Activated CD4-positive, alpha-beta T cell treated with anti-CD3 and anti-CD28 coated beads, Interleukin-2, amount 50 U/mL, for 16 hours (primary cell): ENCODE measurements at regions not wholly inside any gene's neighbourhood (a gene's known extent, or its start where the extent isn't known, plus 50 kb on each side); places are given as distances from the start of the nearest gene placed in this dataset.

Experiments
- DNase-seq: peaks from one replicate; pipeline ENCODE4 v3.0.0-alpha.2; 2020

DNA sequence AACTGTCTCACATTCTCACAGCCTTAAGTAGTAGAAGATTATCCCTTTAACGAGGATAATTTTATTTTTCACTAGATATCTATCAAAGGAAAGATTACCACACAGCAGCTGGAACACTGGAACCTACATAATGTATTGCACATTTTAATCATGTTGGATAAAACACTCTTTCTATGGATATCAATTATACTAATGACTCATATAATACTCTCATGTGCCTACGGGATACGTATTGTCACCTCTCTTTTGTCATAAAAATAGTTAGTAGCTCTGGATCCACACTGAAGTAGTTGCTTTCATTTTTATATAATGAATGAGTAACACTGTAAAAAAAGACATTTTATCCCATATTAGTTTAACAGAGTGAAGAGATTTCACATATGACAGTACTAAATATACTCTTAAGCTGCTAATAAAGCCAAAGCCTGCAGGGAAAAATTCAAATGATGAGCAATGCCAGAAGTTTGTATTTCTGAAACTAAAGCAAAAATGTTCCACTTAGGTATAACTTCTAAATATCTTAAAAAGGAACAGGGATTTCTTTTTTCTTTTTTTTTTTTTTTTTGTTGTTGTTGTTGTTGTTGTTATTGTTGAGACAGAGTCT is 408.7 kb upstream of the PKN2 start:
- DNase-seq = no peak

DNA sequence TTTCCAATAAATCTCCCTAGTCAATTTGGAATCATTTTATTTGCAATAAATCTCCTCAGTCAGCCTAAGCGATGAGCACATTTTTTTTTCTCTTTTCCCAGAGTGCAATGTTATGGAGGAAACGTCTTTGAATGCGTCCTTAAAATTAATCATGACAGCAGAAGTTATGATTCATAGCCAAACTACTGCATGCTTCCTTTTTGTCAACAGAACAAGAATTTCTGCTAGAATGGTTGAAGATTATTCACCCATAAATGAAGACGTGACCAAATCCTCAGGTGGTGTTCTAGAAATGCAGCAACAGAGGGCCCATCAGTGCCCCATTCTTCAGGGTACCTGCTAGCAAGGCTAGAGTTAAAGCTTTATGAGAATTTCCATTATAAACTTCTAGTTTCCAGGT is 407.9 kb upstream of the PKN2 start:
- peak; percentile 2 for DNase-seq

DNA sequence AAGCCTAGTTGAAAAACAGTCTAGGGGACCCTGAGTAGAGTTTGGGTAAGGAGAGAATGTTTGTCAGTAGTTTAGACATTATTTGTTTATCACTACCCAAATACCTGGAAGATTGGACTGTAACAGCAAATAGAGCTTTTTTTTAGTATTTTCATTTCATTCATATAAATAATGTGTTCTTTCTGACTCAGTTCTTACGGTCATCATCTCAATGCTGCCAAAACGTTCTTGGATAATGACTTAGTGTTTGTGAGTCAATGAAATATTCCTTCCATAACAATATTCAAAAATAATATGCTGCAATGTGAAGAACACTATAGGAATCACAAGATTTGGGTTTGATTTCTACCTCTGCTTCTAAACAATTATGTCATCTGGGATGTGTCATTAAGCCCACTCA is 400.0 kb upstream of the PKN2 start:
- DNase-seq = no peak

DNA sequence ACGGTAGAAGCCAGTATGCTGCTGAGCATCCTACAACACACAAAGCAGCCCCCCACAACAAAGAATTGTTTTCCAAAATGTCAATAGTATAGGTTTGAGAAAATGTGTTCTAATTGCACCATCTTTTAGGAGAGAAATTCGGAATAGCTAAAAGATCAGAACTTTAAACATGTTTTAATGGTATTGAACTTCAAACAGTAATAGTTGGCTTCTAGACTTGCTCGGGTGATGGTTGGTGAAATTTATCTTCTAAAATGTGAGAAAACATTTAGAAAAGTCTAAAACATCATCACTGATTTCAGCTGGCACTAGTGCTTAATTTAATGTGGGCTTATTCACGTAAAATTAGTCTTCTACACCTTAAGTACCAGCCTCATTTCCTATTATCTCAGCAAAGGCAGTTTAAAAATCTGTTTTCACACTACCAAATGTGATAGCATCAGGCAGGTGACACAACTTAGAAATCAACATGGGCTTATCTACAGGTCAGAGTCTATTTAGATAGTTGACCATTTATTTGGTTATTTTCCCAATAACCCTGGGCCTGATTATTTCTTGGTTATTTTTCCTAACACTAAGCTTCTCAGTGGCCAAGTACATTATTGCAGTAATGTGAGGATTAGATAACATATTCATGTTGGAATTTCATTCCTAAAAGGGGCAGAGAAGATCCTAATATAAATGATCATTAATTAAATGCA is 399.3 kb upstream of the PKN2 start:
- DNase-seq = no peak

DNA sequence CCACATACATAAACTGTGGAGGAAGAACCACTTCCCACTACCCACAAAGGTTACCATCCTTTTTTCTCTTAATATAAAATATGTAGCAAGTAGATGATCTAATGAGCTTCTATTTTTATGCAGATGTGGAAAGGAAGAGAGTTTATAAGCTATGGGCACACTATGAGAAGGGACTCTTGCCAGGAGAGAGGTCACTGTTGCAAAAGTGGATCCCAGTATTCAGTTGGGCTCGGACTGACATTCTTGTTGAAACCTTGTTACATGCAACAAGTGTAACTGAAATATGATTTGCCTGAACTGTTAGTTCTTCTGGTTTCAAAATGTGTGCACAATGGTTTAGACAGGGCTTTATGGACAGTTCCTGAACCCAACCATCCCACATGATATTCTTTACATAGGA is 397.4 kb upstream of the PKN2 start:
- DNase-seq = no peak

DNA sequence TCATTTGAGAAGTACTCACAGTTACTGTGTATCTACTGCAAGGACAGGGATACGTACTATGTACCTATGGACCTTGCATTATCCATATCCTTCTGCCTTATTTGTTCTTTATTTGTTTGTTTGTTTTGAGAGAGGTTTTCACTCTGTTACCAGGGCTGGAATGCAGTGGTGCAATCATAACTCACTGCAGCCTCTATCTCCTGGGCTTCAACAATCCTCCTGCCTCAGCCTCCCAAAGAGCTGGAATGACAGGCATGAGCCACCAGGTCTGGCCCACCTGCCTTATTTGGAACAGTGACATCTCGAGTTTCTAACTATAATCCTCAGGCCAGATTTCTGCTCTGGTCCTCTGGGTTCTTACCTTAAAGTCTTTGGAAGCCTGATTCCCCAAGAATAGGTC is 395.5 kb upstream of the PKN2 start:
- no peak for DNase-seq

DNA sequence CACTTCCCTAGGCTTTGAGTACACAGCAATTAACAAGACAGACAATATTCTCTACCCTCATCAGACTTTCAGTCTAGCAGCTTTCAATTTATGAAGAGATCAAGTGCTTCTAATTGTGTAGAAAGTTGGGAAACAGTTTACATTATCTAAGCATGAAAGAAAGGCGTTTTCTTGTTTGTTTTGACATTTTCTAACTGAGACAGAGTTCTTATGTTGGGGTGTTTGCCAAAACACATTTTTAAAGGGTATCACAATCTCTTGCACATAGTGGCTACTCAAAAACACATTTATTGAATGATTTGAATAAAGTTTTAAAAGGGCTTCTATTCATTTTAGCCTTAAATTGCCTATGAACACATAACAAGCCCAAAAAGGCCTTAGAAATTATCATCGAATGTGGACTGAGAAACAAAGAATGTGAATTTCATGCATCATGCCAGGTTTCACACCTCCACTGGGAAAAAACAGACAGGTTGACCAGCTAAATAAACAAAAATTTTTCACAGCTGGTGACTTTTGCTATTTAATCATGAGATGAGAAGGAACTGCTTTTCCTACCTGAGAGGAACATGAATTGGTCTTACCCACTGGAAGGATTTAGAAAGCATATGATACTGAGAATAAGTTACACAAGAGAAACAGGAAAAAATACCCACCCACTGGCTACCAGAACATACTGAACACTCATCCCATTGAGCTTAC is 394.5 kb upstream of the PKN2 start:
- DNase-seq = no peak

DNA sequence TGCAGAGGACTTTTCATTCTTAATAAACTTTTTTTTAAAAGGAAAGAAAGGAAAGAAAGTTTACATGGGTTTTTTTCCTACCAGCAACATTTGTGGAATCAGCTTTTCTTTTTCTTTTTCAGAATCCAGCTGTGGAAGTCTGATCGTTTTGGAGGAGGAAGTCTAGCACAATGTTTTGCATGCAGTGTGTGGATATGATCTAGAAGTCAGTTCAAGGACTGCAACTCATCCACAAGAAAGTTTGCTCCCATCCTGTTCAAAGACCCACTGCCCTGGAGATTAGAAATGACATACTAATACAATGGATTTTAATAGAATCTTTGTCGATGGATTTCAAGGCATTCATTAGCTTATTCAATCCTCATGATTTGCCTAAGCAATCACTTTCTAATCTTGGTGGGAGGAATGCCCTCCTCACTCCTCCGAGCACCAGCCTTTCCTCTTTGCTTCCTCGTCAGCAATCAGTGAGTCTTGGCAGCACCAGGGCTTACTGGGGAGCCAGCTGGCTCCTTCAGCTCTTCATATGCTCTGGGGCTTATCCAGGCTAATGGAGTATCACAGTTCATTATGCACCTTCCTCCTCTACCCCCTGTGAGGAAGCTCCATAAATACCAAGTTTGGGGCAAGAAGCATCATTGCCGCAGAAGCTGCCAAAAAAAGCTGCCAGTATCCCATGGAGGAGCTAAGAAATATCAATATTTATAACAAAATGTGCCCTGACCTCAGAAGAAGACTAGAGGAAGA is 392.3 kb upstream of the PKN2 start:
- DNase-seq = no peak

DNA sequence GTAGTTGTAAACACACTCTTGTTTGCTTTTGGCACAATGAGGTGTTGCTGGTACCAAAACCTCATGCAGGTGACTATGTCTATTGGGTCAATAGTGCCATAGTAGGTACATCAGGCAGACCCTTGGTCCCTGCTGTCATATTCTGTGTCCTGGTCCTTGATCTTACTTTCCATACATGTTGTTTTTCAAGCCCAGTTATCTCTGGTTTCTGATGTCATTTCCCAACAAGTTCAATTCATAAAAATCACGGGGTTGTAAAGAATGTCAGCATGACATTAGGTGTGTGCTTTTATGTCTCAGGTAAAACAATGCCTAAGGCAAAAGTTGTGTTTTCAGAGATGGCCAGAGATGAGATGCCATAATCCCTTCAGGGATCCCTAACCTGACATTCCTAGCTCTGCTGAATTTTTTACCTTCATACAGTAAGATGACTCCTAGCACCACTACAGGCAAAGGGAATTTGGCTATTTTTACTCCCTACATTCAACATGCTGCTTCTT is 390.3 kb upstream of the PKN2 start:
- no peak for DNase-seq

DNA sequence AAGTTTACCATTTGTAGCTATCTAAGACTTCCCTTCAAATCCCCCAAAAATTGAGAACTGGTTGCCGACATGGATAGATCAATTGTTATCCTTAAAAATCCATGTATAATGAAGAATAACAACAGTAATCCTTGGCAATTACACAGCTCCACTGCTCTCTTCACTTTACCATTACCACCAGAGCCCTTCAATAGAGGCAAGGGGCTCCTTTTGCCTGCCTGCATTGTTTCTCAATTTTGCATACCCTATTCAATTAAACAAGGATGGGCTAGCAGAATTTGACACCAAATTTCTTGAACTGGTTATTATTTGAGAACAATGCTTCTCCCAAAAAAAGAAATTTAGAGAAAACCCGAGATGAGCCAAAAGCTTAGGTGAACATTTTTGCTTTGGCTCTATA is 387.8 kb upstream of the PKN2 start:
- no peak for DNase-seq

DNA sequence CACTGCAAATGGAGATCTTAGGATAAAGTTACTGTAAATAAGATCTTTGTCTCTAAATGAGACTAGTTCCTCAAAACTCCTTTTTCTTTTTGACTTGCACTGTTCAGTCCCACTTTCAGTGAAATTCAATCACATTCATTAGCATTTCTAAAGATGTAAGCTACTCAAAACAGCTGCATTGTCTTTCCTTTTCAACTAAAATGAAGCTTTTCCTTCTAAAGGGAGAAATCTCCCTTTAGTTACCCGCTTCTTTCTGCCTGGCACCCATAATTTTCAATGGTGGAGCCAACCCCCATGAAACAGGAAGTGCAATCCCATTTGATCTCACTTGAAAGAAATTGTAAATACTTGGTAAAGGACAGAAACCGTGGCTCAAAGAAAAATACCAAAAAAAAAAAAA is 387.4 kb upstream of the PKN2 start:
- no peak for DNase-seq

DNA sequence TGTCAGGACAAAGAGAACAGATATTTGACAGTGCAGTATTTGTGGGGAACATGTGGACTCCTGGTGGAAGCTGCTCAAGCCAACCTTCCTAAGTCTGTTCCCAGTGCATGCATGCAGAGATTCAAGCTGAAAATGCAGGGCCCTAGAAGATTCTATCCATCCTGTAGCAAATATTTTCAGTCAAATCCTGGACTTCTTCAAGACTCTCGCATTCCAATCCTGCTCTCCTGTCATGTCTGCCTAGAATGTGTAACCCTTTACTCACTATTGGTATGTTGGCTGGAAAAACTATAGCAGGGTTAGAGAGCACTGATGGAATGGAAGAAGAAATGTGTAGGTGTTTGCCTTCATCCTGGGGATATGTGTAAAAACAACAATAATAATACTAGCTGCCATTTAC is 385.6 kb upstream of the PKN2 start:
- DNase-seq = no peak

DNA sequence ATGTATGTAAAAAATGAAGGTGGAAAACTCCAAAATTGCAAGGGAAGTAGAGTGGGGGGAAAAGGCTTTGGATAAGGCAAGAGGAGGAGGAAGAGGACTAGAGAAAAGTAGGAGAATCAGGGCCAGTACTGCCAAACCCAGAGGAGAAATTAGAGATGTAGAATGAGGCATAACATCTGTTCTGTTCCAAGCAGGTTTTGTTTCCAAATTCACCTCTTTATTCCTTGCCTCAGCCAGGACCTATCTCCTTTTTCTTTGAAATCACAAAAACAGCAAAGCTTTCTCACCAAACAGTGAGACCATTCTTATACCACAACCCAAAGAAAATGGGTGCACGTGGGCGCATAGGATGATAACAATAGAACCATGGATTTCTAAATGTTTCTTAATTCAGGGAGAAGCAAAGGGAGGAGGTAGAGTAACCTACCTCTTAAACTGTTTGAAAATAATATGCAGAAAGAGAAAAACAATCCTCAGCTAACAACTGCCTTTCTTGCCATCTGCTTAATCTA is 383.3 kb upstream of the PKN2 start:
- no peak for DNase-seq

DNA sequence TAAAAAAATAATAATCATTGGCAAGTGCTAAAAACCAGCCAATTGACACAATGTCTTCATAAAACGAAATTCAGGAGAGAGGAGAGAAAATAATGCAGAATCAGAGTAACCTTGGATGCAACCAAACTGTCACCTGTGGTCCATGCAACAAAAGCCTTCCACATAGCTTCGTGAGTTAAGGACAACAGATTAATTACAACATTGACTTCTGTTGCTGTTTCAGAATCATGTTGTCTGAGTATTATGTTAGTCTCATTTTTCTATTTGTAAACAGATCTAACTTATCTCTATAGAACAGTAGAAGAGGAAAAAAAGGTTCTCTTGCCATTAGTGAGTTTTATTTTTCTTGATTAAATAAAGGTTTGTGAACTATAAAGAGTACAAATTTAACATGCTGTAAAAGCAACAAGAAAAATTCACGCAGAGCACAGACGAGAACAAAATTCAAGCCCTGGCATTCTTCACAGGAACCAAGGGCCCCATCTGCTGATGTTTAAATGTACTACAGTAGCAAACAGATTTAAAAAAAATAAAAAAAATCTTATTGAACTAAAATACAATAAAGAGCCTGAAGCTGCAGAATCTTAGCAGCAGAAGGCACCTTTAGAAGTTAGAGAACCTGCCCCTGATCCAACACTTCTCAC is 381.1 kb upstream of the PKN2 start:
- DNase-seq = no peak

DNA sequence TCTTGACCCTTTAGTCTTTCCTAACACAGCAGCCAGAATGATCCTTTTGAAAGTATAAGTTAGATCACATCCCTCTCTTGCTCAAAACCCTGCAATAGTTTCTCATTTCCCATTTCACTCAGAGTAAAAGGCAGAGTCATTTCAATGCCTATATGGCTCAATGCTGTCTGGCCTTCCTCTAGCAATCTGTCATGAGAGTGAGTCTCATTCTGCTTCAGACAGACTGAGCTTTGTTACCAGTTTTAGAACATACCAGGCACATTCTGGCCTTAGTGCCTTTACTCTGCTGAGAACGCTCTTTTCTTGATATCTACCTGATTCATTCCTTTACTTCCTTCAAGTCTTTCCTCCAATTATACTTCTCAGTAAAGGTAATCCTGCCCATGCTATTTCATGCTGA is 372.8 kb upstream of the PKN2 start:
- DNase-seq = no peak

DNA sequence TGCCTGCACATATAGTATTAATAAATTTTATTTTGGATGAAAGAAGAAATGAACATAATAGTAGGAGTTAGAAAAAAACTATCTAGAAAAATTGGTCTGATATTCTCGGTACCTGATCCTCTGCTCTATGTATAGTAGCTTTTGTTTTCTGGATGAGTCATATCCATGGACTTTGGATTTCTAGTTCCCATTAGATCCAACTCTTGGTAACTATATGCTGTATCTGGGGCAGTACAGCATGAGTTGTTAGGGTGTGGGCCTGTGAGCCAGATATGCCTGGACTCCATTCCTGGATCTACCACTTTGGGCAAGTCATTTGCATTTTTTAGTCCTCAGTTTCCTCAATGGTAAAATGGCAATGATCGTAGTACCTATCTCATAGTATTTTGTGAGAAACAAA is 372.2 kb upstream of the PKN2 start:
- no peak for DNase-seq

DNA sequence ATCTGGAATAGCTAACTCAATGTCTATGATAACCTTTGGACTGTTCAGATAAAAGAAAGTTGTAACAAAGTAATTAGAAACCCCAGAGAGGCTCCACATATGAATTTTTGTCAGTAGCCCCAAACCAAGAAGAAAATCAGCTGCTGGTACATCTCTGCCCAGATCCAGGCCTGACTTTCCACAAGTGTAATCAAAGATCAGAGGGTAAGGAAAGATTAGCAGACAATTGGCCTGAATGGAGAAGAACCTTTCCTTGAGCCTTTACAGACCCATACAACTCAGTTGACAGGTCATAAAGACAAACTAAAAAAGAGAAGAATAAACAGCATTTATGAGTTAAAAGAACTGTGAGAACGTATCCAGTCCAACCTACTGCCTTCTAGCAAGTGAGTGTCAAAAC is 366.7 kb upstream of the PKN2 start:
- DNase-seq = no peak

DNA sequence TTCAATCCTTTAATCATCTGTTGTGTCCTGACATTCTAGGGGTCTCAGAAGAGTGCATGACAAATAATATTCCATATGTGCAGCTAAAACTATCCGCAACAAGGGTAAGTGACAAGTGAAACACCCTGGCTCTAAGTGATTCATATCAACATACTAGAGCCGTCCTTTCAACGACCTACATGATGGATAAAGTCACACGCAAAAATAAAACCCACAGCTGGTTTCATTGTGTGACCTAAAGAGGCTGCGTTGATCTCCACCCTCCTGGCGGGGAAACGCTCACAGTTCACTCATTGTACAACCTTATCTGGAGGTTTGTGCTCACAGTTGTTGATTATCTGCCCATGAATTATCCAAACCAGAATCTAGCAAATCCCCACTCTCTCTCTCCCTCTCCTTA is 365.3 kb upstream of the PKN2 start:
- no peak for DNase-seq

DNA sequence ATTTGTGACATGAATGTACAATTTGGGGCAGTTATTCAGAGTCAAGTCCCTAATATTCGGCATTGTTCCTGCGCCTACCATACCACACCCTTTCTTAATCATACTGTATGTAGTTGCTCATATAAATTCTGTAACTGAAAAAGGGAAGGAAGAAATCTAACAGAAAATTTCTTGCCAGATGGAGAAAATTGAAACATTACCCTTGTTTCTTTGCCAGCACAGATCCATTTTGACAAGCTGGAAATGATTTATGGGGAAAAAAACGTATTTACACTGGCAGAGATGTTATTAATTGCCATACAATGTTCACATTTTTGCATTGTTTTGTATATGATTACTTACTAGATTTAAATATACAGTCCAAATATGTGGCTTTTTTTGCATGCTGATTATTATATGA is 363.8 kb upstream of the PKN2 start:
- DNase-seq = no peak

DNA sequence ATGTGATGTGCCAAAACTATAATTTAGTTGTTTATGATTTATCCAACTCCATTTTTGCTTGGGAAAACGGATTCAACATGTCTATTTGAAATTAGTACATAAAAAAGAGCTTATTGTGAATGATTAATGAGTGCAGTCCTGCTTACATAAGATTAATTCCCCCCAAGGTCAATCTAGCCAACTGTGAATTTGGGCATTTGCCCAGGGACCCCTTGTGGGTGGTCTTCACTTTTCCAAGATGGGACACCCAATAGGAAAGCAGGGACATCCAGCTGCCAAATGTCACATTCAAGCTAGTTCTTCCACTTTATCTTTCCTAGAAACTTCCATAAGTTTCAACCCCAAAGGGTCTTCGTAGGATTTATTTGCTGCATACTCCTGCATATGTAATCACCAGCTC is 362.4 kb upstream of the PKN2 start:
- no peak for DNase-seq

DNA sequence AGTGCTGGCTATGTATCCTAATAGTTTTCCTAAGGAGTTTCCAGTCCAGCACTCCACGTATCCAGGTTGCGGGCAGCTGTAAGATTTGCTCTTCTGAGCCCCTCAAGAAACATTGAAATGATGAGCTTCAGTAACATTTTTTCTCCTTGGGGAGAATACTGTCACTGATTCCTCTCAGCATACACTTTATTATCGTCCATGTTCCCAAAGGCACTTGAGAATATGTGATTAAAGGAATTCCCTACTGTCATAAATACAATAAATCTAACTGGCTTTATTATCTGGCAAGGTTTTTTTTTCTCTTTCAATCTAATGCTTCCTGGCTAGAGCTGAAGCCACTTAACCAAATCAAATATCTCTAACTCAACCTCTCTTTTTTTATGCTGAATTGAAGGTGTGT is 359.2 kb upstream of the PKN2 start:
- DNase-seq = no peak

DNA sequence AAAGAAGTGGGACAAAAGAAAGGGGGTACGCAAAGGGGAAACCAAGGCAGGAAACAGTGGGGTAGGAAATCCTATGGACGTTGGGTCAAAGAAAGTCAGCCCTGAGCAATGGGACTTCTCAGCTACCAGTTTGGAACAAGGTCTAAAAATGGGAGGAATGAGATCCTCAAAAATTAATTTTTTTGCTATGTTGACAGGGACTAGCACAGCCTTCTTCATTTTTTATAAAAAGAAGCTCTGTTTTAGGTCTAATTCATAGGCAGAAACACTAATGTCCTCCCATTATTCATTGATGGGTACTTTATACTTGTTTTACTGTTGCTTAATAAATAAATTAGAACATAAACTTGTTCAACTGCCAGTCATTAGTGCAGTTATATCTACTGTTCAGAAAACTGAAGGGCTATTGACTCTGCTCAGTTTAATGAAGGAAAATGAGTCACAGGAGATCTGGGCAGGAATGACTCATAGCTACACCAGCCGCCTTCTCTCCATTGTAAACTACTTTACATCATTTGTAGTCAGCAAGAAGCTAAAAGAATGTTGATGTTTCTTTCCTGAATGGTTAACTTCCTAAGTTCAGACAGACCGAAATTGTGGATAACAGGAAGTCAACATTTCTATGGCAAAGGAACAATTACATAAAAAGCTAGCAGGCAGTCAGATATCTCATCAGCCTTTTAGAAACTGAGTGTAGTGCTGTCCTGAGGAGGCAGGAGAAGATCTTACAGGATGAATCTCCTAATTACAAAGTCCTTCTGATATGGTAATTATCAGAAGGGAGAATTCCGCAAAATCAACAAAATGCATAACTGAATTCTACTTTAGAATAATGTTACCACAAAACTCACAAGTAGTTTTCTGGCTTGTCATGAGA is 356.4 kb upstream of the PKN2 start:
- DNase-seq = peak; percentile 47
